ENCODE measurements at regions not wholly inside any gene's neighbourhood (a gene's known extent, or its start where the extent isn't known, plus 50 kb on each side); places are given as distances from the start of the nearest gene placed in this dataset.

GRCh38 chr7:54653905-54654304 lies 105.1 kb downstream of the SEC61G start:
- WGBS (ENCODE audit: insufficient coverage, insufficient replicate concordance, low lambda C conversion rate, missing lambda C conversion rate): 6% methylated on average over 3 of the region's 3 CpGs
- Histone ChIP-seq H3K9me3 (replicated peaks; ENCODE audit: control insufficient read depth, insufficient read depth, low read length) (no peaks in the 10 kb centered on the region), H3K4me3 (no peak overlapping the region), H3K36me3 (ENCODE audit: control insufficient read depth in 2 of 2, insufficient read depth in 2 of 2, low read length in 1 of 2) (no peaks in the 10 kb centered on the region), H3K4me2 (ENCODE audit: control insufficient read depth, insufficient read depth) (no peak overlapping the region), H3K79me2 (ENCODE audit: control insufficient read depth, insufficient read depth, low read length) (no peaks in the 10 kb centered on the region), H3K4me1 (ENCODE audit: control insufficient read depth, insufficient read depth, low read length) (no peaks in the 10 kb centered on the region), H3K9ac (ENCODE audit: control insufficient read depth, insufficient read depth, low read length) (no peak overlapping the region), H4K20me1 (ENCODE audit: control insufficient read depth, insufficient read depth) (no peaks in the 10 kb centered on the region), H3K27me3 (replicated peaks in 1 of 2; ENCODE audit: control insufficient read depth in 2 of 2, insufficient read depth in 2 of 2, low read length in 1 of 2) (peaks cover 0 to 2% of the 10 kb centered on the region in 2 experiments; a peak in 2 of 4 replicates), H3K27ac (ENCODE audit: control insufficient read depth, insufficient read depth) (no peak overlapping the region), H2AFZ (ENCODE audit: control insufficient read depth, low read depth, low read length) (no peak overlapping the region)
- FAIRE-seq: no peak
- no peak for ATAC-seq
- no TSS peak for BruUV-seq (replicated peaks)
- in situ Hi-C loops (cut with MboI): no loop called here
- ChIA-PET SMC1A (ENCODE audit: uncharacterized antibody, unreplicated experiment) (no interaction called here), POLR2A (no interaction called here), CTCF (no interaction called here), RAD21 (ENCODE audit: unreplicated experiment) (no interaction called here)
- TF ChIP-seq CBFB (IDR thresholded peaks at IDR 0.05; ENCODE audit: low read depth): no peak
- TF ChIP-seq JUND (IDR thresholded peaks at IDR 0.05; ENCODE audit: low read depth, low read length): no peak
- TF ChIP-seq WRNIP1 (IDR thresholded peaks at IDR 0.05; ENCODE audit: borderline replicate concordance, low read depth, low read length): no peak
- TF ChIP-seq ZBED1 (IDR thresholded peaks at IDR 0.05; ENCODE audit: borderline replicate concordance): no peak
- no peak for TF ChIP-seq RB1 (IDR thresholded peaks at IDR 0.05; ENCODE audit: borderline replicate concordance)
- no peak for TF ChIP-seq PAX5 (IDR thresholded peaks at IDR 0.05; ENCODE audit: borderline replicate concordance, low read depth, low read length)
- TF ChIP-seq SIN3A (IDR thresholded peaks at IDR 0.05; ENCODE audit: low read depth, low read length): no peak
- no peak for TF ChIP-seq SMARCA5 (IDR thresholded peaks at IDR 0.05)
- no peak for TF ChIP-seq IRF3 (IDR thresholded peaks at IDR 0.05)
- no peak for TF ChIP-seq RELA (IDR thresholded peaks at IDR 0.05; ENCODE audit: borderline replicate concordance, partially characterized antibody)
- no peak for TF ChIP-seq ATF7 (IDR thresholded peaks at IDR 0.05; ENCODE audit: low read depth)
- intact Hi-C loops (cut with micrococcal nuclease; ENCODE audit: unreplicated experiment): no loop called here
- no peak for DNase-seq (ENCODE audit: low read depth, low spot score)

Data from GM12878 (cell line).